MM.1S (cell line): ENCODE measurements at regions not wholly inside any gene's neighbourhood (a gene's known extent, or its start where the extent isn't known, plus 50 kb on each side); places are given as distances from the start of the nearest gene placed in this dataset.

ENCODE experiments used
- DNase-seq: peaks from one replicate; pipeline ENCODE4 v3.0.0-alpha.2; 2015
- H2AFZ ChIP-seq: fragments of 300-600 bp; sonication (generic); 2 replicates; pipeline ENCODE4 v1.6.0; 2016; ENCODE audit warnings: antibody characterized with exemption, low read length
- H3F3A ChIP-seq: fragments of 300-600 bp; sonication (generic); 2 replicates; pipeline ENCODE4 v1.6.1; 2016; ENCODE audit warnings: mild to moderate bottlenecking, antibody characterized with exemption, low read length, moderate library complexity, mixed read lengths; ENCODE audit not compliant: insufficient read depth
- H3K27ac ChIP-seq: fragments of 300-600 bp; sonication (generic); 2 replicates; pipeline ENCODE4 v1.5.1; 2016; ENCODE audit warnings: mild to moderate bottlenecking, low read length
- H3K27me3 ChIP-seq: fragments of 300-600 bp; sonication (generic); replicated peaks from 2 replicates; pipeline ENCODE4 v1.6.0; 2016; ENCODE audit warnings: low read length; ENCODE audit not compliant: insufficient read depth
- H3K36me3 ChIP-seq: fragments of 300-600 bp; sonication (generic); replicated peaks from 2 replicates; pipeline ENCODE4 v1.6.1; 2016; ENCODE audit warnings: mild to moderate bottlenecking, low read length, mixed read lengths; ENCODE audit not compliant: insufficient read depth
- H3K4me1 ChIP-seq: fragments of 300-600 bp; sonication (generic); 2 replicates; pipeline ENCODE4 v1.6.1; 2016; ENCODE audit warnings: low read length, mixed read lengths
- H3K4me2 ChIP-seq: fragments of 300-600 bp; sonication (generic); 2 replicates; pipeline ENCODE4 v1.6.0; 2016; ENCODE audit warnings: low read depth, low read length
- H3K4me3 ChIP-seq: fragments of 300-600 bp; sonication (generic); 2 replicates; pipeline ENCODE4 v1.5.1; 2016; ENCODE audit warnings: low read length, mixed read lengths
- H3K79me2 ChIP-seq: fragments of 300-600 bp; sonication (generic); 2 replicates; pipeline ENCODE4 v1.6.1; 2016; ENCODE audit warnings: mixed run types, low read length, mixed read lengths
- H3K9ac ChIP-seq: fragments of 300-600 bp; sonication (generic); 2 replicates; pipeline ENCODE4 v1.6.1; 2016; ENCODE audit warnings: low read length, mixed read lengths
- H3K9me2 ChIP-seq: fragments of 300-600 bp; sonication (generic); replicated peaks from 2 replicates; pipeline ENCODE4 v1.6.1; 2016; ENCODE audit warnings: mild to moderate bottlenecking, low read length, mixed read lengths; ENCODE audit not compliant: insufficient read depth
- H3K9me3 ChIP-seq: fragments of 300-600 bp; sonication (generic); replicated peaks from 2 replicates; pipeline ENCODE4 v1.6.1; 2016; ENCODE audit warnings: mild to moderate bottlenecking, low read length, mixed read lengths; ENCODE audit not compliant: insufficient read depth
- H4K20me1 ChIP-seq: fragments of 300-600 bp; sonication (generic); 2 replicates; pipeline ENCODE4 v1.6.1; 2016; ENCODE audit warnings: mild to moderate bottlenecking, low read length, moderate library complexity, mixed read lengths; ENCODE audit not compliant: insufficient read depth
- EZH2 ChIP-seq: fragments of 300-600 bp; sonication (generic); optimal IDR thresholded peaks from 2 replicates; pipeline ENCODE3; 2017; ENCODE audit warnings: low read depth, mild to moderate bottlenecking, antibody characterized with exemption, low read length, mixed read lengths
- EZH2phosphoT487 ChIP-seq: fragments of 300-600 bp; sonication (generic); IDR thresholded peaks from 2 replicates; pipeline ENCODE4 v1.6.1; 2018; ENCODE audit warnings: antibody characterized with exemption, low read length
- TF ChIP-seq, protein P1 (sequence below): fragments of 300-600 bp; sonication (generic); IDR thresholded peaks from 2 replicates; pipeline ENCODE4 v1.5.1; 2016; ENCODE audit warnings: antibody characterized with exemption, low read length, mixed read lengths

DNA sequence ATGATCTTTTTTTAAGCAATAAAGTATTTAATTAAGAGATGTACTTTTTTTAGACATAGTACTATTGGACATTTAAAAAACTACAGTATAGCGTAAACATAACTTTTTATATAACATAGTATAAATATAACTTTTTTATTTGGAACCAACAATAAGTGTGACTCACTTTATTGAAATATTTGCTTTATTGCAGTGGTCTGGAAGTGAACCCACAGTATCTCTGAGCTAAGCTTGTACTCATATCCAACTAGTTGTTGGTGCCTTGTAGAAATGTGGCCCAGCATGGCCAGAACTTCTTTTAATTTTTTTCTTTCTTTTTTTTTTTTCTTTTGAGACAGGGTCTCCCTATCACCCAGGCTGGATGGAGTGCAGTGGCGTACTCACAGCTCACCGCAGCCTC lies 61.5 kb upstream of the GALNT10 start:
- TF ChIP-seq, protein P1, sequence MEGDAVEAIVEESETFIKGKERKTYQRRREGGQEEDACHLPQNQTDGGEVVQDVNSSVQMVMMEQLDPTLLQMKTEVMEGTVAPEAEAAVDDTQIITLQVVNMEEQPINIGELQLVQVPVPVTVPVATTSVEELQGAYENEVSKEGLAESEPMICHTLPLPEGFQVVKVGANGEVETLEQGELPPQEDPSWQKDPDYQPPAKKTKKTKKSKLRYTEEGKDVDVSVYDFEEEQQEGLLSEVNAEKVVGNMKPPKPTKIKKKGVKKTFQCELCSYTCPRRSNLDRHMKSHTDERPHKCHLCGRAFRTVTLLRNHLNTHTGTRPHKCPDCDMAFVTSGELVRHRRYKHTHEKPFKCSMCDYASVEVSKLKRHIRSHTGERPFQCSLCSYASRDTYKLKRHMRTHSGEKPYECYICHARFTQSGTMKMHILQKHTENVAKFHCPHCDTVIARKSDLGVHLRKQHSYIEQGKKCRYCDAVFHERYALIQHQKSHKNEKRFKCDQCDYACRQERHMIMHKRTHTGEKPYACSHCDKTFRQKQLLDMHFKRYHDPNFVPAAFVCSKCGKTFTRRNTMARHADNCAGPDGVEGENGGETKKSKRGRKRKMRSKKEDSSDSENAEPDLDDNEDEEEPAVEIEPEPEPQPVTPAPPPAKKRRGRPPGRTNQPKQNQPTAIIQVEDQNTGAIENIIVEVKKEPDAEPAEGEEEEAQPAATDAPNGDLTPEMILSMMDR, result no peak
- TF ChIP-seq EZH2 (no peak), EZH2phosphoT487 (no peak)
- H3K4me1 ChIP-seq, result no peaks in the 10 kb centered on the region
- H3K36me3 ChIP-seq, result no peaks in the 10 kb centered on the region
- no peaks in the 10 kb centered on the region for H3K27me3 ChIP-seq
- H3K4me3 ChIP-seq, result no peak overlapping the region
- no peaks in the 10 kb centered on the region for H3K9me3 ChIP-seq
- H3K9ac ChIP-seq, result no peak overlapping the region
- no peaks in the 10 kb centered on the region for H3F3A ChIP-seq
- no peak overlapping the region for H3K4me2 ChIP-seq
- no peak overlapping the region for H3K27ac ChIP-seq
- DNase-seq, result no peak
- no peaks in the 10 kb centered on the region for H4K20me1 ChIP-seq
- H2AFZ ChIP-seq, result no peak overlapping the region
- H3K9me2 ChIP-seq, result no peaks in the 10 kb centered on the region
- no peaks in the 10 kb centered on the region for H3K79me2 ChIP-seq

DNA sequence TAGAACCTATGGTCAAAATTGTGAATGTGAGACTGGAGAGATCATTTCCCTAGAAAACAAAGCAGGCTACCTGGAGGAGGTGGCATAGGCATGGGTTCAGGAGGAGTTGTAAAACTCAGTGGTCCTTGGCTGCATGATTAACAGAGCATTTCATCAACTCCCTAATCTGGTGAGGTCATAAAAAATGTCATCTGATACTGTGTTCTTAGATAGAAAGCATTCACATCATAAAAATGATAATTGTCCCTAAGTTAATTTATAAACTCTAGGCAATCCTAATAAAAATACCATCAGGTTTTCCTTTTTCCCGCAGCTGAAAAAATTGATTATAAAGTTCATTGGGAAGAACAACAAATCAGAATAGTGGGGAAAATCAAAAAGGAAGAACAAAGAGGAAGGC lies 60.6 kb upstream of the GALNT10 start:
- Histone ChIP-seq H3K9ac (no peak overlapping the region), H4K20me1 (no peaks in the 10 kb centered on the region), H3F3A (no peaks in the 10 kb centered on the region), H3K4me2 (no peak overlapping the region), H3K4me3 (no peak overlapping the region), H3K4me1 (no peaks in the 10 kb centered on the region), H3K9me3 (no peaks in the 10 kb centered on the region), H3K9me2 (no peaks in the 10 kb centered on the region), H3K27ac (no peak overlapping the region), H2AFZ (no peak overlapping the region), H3K27me3 (no peaks in the 10 kb centered on the region), H3K79me2 (no peaks in the 10 kb centered on the region), H3K36me3 (no peaks in the 10 kb centered on the region)
- DNase-seq, result no peak
- TF ChIP-seq EZH2phosphoT487 (no peak), EZH2 (no peak)
- TF ChIP-seq, protein P1, result no peak

DNA sequence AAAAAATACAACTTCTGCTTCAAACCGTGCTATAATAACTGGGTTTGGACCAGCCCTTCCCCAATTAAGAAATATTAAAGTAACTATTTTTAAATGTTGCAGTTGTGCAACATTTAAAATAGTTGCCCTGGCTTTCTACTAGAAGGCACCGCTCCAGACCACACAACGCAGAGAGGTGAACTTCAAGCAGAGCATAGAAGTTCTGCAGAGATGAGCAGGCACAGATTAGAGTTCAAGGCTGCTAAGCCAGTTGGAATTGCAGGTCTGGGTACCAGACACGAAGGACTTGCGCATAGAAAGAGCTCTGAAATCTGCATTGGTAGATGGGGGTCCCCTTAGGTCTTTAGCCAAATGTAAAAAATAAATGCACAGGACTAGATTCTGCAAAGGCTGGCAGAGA lies 58.7 kb upstream of the GALNT10 start:
- no peak for TF ChIP-seq EZH2phosphoT487
- no peak for TF ChIP-seq EZH2
- TF ChIP-seq, protein P1, result no peak
- Histone ChIP-seq H3K79me2 (no peaks in the 10 kb centered on the region), H3K9me3 (no peaks in the 10 kb centered on the region), H2AFZ (no peak overlapping the region), H3K9ac (no peak overlapping the region), H3F3A (no peaks in the 10 kb centered on the region), H3K27me3 (no peaks in the 10 kb centered on the region), H4K20me1 (no peaks in the 10 kb centered on the region), H3K9me2 (no peaks in the 10 kb centered on the region), H3K4me2 (no peak overlapping the region), H3K4me1 (no peaks in the 10 kb centered on the region), H3K4me3 (no peak overlapping the region), H3K27ac (no peak overlapping the region), H3K36me3 (no peaks in the 10 kb centered on the region)
- DNase-seq, result no peak
